ENCODE measurements at regions not wholly inside any gene's neighbourhood (a gene's known extent, or its start where the extent isn't known, plus 50 kb on each side); places are given as distances from the start of the nearest gene placed in this dataset.

GRCh38 chr2:58571181-58571852 is 330.2 kb upstream of the FANCL start:
- DNase-seq, result peak; percentile 41 to 64 (median 57)
- Histone ChIP-seq H3K4me3 (no peak overlapping the region), H3K27ac (no peak overlapping the region), H3K4me1 (peaks cover 4% of the 10 kb centered on the region), H3K27me3 (no peaks in the 10 kb centered on the region), H3K9me3 (peaks cover 0 to 3% (median 0%) of the 10 kb centered on the region in 3 donors), H3K36me3 (replicated peaks in 1 of 2; ENCODE audit: insufficient read depth in 1 of 2, low read depth in 2 of 2) (no peaks in the 10 kb centered on the region)
- WGBS, 2 donors, result 20 to 21% methylated on average over 10 of the region's 10 CpGs
- no peak for TF ChIP-seq POLR2A (IDR thresholded peaks at IDR 0.05)
- TF ChIP-seq, protein P1, sequence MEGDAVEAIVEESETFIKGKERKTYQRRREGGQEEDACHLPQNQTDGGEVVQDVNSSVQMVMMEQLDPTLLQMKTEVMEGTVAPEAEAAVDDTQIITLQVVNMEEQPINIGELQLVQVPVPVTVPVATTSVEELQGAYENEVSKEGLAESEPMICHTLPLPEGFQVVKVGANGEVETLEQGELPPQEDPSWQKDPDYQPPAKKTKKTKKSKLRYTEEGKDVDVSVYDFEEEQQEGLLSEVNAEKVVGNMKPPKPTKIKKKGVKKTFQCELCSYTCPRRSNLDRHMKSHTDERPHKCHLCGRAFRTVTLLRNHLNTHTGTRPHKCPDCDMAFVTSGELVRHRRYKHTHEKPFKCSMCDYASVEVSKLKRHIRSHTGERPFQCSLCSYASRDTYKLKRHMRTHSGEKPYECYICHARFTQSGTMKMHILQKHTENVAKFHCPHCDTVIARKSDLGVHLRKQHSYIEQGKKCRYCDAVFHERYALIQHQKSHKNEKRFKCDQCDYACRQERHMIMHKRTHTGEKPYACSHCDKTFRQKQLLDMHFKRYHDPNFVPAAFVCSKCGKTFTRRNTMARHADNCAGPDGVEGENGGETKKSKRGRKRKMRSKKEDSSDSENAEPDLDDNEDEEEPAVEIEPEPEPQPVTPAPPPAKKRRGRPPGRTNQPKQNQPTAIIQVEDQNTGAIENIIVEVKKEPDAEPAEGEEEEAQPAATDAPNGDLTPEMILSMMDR (IDR thresholded peaks at IDR 0.05), result peak; percentile 33 to 80 (median 69)
- peak; percentile 91 for ATAC-seq
- intact Hi-C loops (cut with DNase I), result no loop called here

GRCh38 chr2:58569475-58570185 is 328.5 kb upstream of the FANCL start:
- no peak for TF ChIP-seq POLR2A (IDR thresholded peaks at IDR 0.05)
- TF ChIP-seq, protein P1 (IDR thresholded peaks at IDR 0.05), result no peak
- Histone ChIP-seq H3K36me3 (replicated peaks in 1 of 2; ENCODE audit: insufficient read depth in 1 of 2, low read depth in 2 of 2) (no peaks in the 10 kb centered on the region), H3K27ac (no peak overlapping the region), H3K4me1 (peaks cover 4% of the 10 kb centered on the region), H3K9me3 (no peaks in the 10 kb centered on the region), H3K27me3 (no peaks in the 10 kb centered on the region), H3K4me3 (no peak overlapping the region)
- intact Hi-C loops (cut with DNase I), result no loop called here
- WGBS, 2 donors, result 60 to 61% methylated on average over 7 of the region's 7 CpGs
- DNase-seq (no peak), ATAC-seq (no peak)

GRCh38 chr2:58568901-58569300 is 327.8 kb upstream of the FANCL start:
- TF ChIP-seq POLR2A (IDR thresholded peaks at IDR 0.05), result no peak
- TF ChIP-seq, protein P1 (IDR thresholded peaks at IDR 0.05), result no peak
- H3K4me3 ChIP-seq, result no peak overlapping the region
- ATAC-seq (no peak), DNase-seq (no peak)
- H3K27ac ChIP-seq, result no peak overlapping the region
- intact Hi-C loops (cut with DNase I), result no loop called here
- H3K9me3 ChIP-seq, result no peaks in the 10 kb centered on the region
- H3K4me1 ChIP-seq, result peaks cover 4% of the 10 kb centered on the region
- H3K27me3 ChIP-seq, result no peaks in the 10 kb centered on the region
- H3K36me3 ChIP-seq (replicated peaks in 1 of 2; ENCODE audit: insufficient read depth in 1 of 2, low read depth in 2 of 2), result no peaks in the 10 kb centered on the region
- WGBS, 2 donors, result 58 to 59% methylated on average over 2 of the region's 2 CpGs

GRCh38 chr2:58562276-58562675 is 321.2 kb upstream of the FANCL start:
- DNase-seq, result no peak
- 30 to 37% methylated on average over 2 of the region's 2 CpGs for WGBS, 2 donors
- no peak overlapping the region for H3K4me3 ChIP-seq
- no peak for TF ChIP-seq POLR2A (IDR thresholded peaks at IDR 0.05)
- TF ChIP-seq, protein P1 (IDR thresholded peaks at IDR 0.05), result no peak
- ATAC-seq, result no peak
- H3K27me3 ChIP-seq, result no peaks in the 10 kb centered on the region
- no peaks in the 10 kb centered on the region for H3K36me3 ChIP-seq (replicated peaks in 1 of 2; ENCODE audit: insufficient read depth in 1 of 2, low read depth in 2 of 2)
- no peak overlapping the region for H3K27ac ChIP-seq
- H3K4me1 ChIP-seq, result no peaks in the 10 kb centered on the region
- intact Hi-C loops (cut with DNase I), result no loop called here
- H3K9me3 ChIP-seq, result no peaks in the 10 kb centered on the region
